Amniotic stem cell (primary cell): ENCODE measurements at regions not wholly inside any gene's neighbourhood (a gene's known extent, or its start where the extent isn't known, plus 50 kb on each side); places are given as distances from the start of the nearest gene placed in this dataset.

Source experiments
- DNase-seq: peaks from one replicate; lab custom pipeline; 2025; lab: John Stamatoyannopoulos, UW

DNA sequence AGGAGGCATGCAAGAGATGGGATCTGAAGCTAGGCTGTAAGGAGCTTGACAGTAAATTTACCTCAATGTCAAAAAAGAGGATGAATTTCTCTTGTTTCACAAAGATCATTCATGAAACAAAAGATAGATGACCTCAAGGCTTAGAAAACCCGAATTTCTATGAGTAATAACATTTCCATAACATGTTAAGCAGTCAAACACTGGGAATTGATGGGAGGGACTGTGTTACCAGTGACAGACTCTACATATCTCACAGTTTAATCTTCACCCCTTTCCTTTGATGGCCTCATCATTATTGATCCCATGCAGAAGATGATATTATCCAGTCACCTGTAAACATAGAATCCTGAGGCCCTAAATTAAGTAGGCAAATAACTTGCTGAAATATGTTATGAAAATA, 53.5 kb upstream of the VGLL3 start:
- DNase-seq: no peak

DNA sequence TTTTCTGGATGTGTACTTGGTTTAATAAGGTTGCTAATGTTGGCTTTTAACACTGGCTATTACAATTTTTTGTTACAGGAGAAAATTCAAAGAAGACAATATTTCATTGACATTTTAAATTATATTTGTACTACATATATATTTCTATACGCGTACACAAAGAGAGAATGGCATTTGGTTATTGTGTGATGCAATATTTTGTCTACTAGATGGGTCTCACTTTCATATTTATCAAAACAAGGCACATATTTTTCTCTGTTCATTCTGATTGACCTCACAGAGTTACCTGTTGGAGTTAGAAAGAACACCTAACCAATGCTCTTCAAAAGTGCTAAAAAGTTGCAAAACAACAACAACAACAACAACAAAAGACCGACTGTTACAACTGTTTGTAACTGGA, 50.2 kb upstream of the VGLL3 start:
- no peak for DNase-seq
